ENCODE measurements at regions not wholly inside any gene's neighbourhood (a gene's known extent, or its start where the extent isn't known, plus 50 kb on each side); places are given as distances from the start of the nearest gene placed in this dataset.
A peak's percentile ranks its signal among the peaks of the same experiment; 100 is the strongest.
"Not testable (repeated sequence)": the region's sequence is repeated elsewhere in the genome, so short reads cannot be mapped to it uniquely, and the experiment has no call there.

DNA sequence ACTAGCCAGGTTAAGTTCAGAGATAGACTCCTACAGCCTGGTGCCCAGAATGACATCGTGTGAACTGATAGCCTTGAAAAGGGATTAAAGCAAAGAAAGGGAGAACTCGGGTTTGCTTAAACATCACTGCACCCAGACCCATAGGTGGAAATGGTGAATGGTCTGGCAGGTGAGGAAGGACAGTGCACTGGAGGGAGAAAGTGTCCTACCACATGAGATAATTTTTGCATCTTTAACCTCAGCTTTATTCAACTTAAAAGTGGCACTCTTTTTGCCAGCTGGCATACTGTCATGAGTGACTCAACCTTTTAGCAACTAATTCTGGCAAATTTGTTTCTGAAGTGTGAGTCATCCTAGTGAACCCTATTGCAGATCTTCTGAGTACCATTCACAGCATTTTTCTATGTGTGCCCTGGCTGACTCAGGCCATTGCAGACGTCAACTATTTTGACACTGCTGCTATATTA is 53.0 kb upstream of the DAPP1 start:
- peak; percentile 94 for DNase-seq (ENCODE audit: low spot score)

DNA sequence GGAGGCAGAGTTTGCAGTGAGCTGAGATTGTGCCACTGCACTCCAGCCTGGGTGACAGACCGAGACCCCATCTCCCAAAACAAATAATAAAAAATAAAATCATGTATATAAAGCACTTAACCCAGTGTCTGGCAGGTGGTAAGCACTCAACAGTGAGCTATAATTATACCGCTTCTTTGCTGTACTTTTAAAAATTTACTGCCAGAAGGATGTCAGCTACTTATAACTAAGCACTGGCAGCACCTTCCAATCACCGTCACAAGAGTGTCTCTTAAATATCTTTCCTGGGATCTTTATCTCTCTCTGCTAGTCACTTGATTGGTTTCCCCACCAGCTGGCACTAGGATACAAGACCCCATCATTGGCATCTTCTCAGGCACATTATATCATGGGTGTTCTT is 53.9 kb upstream of the DAPP1 start:
- DNase-seq (ENCODE audit: low spot score): no peak

DNA sequence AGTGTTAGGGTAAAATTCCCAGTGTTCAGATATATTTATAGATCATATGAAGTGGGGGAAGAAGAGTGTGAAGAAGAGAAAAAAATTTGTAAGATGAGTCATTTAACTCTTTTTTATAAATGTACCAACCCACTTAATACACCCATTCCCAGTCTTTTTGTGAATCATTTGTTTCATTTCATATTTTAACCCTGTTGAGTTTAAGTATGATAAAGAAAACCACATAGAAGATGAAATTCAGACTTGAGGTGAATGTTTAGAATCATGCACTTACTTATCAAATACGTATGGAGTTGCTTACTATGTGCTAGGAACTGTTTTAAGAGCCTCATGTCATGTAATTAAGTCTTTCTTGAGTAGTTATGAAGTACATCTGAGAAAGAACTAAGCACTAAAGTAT is 56.6 kb upstream of the DAPP1 start:
- no peak for DNase-seq (ENCODE audit: low spot score)

DNA sequence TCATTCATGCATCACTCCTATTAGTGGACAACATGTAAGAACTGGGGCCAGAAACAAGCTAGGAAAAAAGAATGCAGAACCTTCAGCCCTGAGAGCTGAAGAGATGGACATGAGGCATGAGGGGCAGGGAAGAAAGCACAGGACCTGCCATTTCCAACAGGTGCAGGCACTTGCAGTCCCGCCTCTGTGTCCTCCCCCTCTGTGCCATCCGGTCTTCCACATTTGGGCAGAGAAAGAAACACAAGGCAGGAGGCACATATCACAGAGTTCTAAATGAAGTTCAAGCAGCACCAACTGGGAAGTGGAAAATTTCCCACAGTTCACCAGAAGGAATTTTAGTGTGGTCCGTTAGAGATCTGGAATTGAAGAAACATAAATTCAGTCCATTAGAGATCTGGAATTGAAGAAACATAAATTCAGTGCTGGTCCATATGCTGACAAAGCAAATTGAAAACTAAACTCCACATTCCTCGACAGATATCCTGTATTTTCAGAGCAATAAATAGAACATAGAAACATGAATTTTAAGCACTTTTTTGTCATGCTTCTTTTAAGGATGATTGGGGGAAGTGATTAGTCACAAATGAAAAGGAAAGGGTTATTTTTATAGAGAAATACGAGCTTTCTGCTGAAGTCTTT is 57.2 kb upstream of the DAPP1 start:
- DNase-seq (ENCODE audit: low spot score): no peak

DNA sequence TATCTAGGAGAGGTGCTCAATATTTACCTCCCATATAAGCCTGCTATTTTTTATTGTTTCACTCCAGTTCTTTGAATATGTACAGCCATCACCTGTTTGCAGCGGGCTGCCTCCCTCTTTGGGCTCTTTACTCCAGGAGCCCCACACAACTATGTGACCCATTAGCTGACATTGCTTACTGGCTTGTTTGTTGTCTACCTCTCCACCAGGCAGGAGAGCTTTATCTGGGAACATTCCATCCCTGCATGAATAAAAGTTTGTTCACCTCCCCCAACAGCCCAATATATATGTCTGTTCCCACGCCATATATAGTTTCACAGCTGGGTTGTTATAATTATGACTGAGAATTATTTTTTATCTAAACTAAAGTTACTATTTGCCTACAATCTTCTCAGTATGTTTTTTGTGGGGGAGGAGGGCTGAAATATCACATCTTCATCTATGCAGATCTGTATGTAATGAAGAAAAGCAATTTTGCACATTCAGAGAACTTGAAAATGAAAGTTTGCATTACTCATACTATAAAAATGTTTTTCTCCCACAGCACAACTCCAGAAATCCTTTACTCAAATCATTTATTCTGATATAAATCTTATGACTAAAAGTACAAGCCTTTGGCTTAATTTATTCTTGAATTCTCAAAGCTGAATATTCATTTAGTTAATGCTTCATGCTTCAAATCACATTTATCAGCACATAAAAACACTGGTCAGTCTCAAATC is 61.2 kb upstream of the DAPP1 start:
- peak; percentile 55 for DNase-seq (ENCODE audit: low spot score)

DNA sequence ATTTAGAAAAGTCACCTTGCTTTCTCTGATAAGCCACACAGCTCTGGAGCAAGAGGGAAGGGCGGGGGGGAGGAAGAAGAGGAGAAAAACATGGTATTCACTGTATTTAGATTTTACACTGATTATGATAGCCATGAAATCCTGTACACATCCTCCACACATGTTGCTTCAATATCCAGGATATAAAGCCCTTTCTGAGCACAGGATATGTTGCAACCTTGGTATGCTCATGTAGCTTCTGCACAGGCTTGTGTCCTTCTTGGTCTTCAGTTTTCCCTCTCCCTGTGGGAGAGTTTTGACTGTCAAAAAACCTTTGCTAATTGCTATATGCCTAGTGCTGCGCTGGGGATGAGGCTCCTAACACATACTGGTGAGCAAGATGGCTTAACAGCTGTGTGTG is 61.9 kb upstream of the DAPP1 start:
- no peak for DNase-seq (ENCODE audit: low spot score)

DNA sequence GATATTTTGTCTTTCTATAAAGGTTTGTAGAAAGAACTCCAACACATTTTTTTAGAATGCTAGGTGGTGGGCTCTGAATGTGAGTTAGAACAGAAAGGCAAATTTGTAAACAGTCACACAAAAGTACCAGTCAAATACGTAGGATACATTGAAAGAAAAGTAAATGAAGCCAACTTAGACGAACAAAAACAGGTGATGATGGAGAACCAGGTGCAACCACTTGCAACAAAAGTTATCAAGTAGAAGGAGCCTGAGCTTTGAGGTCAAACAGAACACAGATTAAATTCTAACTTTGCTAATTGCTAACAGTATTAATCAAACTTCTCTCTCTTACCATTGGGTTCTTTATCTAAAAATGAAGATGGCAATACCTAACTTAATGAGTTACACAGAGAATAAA is 62.7 kb upstream of the DAPP1 start:
- DNase-seq (ENCODE audit: low spot score): no peak

DNA sequence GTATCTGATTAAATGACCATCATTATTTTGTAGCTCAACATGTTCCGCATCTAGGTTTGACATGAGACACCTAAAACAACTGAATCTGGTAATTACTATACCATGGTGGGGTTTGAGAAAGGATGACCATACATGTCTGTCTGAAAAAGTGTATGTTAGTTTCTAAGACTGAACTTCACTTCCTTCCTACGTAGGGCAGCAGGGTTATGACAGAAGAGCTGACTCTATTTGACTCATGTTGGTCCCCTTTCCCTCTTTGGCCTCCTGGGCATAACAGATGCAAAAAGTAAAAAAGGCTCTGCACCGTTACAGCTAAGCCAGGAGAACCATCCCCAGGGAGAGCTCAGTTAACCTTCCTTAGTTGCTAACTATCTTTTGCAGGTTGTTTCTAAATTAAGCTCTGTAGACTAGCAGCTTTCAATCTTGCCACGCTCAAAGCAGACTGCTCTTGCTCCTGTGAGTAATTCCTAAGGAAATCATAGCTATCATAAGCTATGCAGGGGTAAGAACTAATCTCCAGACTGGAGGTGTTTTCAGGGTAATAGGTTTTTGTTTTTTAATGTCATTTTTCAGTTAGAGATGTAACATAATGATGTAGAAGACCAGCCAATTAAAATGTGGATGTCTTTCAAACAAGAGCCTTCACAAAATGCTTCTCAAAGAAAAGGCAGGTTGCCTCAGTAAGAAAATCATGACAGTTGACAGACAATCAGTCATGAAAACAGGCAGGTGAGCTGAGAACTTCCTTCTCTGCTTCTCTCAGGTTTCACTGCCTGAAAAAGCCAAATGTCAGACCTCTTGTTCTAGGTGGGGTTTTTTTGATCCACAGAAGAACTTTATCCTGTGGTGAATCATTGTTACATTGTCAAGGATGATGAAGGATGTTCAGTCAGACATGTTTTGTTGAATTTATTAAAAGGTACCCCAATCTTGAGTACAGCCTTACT is 66.9 kb upstream of the DAPP1 start:
- DNase-seq (ENCODE audit: low spot score): no peak

DNA sequence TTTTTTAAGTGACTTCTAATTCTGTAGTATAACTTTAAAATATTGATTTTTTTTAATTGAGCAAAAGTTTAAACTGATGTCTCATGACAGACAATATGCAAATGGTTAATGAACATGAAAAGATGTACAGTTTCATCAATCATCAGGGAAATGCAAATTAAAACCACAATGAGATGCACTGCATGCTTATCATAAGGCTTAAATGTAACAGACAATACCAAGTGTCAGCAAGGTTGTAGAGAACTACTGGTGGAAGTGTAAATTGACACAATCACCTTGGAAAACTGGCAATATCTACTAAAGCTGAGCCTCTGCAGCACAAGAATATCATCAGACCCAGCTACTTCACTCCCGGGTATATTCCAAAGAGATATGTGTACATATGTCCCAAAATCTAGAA is 70.2 kb upstream of the DAPP1 start:
- DNase-seq (ENCODE audit: low spot score): no peak

DNA sequence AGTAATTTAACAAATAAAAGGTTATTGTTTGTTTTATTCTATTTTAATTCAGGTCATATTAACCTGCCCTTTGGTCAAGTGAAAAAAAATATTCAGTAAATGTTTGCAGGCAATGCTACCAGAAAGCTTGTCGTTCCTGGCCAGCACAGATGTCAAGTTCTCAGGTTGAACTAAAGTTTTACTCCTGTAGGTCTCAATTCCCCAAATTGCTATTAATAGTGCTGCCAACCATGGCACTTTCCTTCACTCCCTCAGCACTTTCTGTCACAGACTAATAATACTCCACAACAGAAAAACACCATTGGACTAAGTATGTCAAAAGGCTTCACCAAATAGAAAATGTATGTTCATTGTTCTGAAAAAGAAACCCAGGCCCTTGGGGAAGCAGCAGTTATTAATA is 79.2 kb upstream of the C4orf54 start:
- no peak for DNase-seq (ENCODE audit: low spot score)

DNA sequence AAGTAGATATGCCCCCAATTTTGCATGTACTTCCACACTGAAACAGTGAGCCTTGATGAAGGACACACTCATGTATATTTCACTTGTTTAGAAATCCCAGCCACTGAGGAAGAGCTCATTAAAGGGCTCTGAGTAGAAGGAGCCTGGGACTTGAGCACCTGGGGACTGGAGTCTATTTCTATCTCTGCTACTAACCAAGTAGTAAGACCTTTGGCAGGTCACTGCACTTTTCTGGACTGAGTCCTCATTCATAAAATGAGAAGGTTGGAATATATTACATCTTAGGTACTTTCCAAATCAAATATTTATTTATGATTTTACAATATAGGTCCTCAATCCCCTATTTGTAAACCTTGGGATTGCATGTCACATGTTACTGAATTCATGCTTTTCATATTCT is 78.2 kb upstream of the C4orf54 start:
- no peak for DNase-seq (ENCODE audit: low spot score)

DNA sequence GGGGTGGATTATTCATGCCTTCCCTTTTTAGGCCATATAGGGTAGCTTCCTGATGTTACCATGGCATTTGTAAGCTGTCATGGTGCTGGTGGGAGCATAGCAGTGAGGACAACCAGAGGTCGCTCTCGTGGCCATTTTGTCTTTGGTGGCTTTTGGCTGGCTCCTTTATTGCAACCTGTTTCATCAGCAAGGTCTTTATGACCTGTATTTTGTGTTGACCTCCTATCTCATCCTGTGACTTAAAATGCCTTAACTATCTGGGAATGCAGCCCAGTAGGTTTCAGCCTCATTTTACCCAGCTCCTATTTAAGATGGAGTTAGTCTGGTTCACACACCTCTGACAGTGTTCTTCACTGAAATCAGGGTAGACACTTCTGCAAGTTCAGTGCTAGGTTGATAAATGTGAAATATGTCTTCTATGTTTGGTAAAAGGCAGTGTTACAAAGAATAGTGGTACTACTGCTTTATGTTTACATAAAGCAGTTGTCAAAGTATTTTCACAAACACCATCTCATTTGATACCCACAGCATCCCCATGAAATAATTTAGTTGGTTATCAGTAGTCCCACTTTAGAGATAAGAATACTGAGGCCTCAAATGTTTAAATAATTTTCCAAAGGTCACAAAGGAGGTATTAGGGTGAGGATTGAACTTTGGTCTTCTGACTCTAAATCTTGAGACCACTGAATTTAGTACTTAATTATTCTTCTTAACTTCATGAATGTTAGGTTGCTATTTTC is 77.1 kb upstream of the C4orf54 start:
- no peak for DNase-seq (ENCODE audit: low spot score)

DNA sequence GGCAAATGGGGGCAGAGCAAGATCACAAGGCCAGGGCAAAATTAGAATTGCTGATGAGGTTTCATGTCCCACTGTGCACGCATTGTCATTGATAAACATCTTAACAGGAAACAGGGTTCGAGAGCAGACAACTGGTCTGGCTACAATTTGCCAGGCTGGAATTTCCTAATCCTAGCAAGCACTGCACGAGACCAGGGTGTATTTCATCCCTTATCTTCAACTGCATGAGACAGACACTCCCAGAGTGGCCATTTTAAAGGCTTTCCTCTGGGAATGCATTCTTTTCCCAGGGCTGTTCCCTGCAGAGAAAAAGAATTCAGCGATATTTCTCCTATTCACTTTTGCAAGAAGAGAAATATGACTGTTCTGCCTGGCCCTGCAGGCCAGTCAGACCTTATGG is 75.8 kb upstream of the C4orf54 start:
- not testable (repeated sequence) for DNase-seq (ENCODE audit: low spot score)

DNA sequence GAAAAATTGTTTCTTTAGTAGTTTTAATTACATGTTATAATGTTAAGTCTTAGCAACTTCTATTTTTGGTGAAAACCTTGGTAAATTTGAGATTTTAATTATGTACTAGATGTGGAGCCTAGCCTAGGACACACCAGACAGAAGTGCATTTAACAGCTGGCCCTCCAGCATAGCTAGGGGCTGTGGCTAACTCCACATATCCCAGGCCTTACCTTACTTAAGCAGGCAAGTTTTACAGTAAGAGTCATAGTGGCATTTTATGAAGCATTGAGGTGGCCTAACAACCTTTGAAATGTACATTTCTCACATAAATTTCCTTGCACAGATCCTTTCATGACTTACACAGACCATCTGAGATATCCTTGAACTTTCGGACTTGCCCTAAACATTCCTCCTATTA is 71.6 kb upstream of the C4orf54 start:
- no peak for DNase-seq (ENCODE audit: low spot score)

DNA sequence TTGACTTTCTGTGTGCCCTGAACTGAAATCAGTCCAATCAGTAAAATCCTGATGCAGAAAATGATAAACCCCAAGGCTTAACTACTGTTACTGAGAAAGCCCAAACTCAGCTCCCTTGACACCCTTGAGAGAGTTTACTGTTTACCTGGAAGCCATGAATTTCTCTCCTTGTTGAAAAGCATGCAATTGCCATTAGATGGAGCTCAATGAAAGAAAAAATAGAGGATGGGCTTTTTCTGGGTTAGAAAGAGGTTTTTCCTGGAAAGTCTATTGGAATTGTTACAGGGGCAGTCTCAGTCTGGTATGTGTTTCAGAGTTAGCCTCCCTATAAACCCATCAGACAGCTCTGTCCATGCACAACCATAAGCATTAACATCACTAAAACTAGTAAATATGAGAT is 66.4 kb upstream of the C4orf54 start:
- DNase-seq (ENCODE audit: low spot score): peak; percentile 16

DNA sequence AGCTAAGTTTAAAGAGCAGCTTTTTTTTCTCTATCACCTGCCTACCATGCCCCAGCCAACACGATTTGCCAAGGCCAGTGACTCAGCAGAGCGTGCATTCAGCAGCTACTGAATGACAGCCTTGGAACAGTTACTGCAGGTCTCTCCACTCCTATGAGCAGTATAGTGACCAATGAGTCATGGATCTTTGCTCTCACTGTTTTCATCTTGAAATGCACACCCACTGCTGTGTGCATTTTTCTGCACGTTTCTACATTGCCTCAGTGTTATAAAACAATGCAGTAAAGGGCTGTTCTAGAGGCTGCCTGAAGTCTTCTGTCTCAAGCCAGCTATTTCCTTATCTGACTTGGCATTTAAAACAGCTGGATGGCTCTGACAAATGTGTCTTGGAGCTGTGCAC is 66.0 kb upstream of the C4orf54 start:
- peak; percentile 82 for DNase-seq (ENCODE audit: low spot score)

DNA sequence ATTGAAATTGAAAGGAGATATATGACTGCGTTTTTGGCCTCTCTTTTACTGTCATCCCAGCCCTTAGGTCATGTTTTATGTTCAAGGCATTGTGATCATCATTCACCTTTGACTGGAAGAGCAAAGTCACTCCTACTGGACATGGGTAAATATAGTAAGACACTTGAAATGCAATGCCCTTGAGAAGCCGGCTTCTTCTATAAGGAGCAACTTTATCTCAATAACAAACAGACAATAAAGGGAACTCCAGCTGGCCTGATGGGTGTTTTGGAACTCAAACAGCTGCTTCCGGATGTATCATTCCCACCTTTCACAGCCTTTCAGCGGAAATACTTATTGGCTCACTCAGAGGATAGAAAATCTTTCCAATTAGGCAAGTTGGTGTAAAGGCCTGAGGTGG is 65.1 kb upstream of the C4orf54 start:
- no peak for DNase-seq (ENCODE audit: low spot score)

DNA sequence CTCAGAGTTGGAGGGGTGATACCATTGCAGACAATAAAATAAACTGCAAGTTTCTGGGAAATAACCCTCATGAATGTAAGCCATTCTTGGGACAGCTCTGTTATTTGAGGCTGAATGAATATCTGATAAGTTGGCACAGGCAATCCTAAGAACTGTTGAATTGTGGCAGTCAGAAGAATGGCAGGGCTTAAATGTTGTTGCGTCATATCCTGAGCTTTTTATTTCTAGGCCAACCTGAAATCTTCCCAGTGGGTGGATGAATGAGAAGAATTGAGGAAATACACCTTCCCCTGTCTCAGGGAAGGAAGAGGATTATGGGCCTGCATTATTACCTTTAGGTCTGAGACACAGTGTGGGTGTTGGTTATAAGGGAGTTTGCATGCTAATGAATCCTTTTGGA is 64.4 kb upstream of the C4orf54 start:
- DNase-seq (ENCODE audit: low spot score): no peak

DNA sequence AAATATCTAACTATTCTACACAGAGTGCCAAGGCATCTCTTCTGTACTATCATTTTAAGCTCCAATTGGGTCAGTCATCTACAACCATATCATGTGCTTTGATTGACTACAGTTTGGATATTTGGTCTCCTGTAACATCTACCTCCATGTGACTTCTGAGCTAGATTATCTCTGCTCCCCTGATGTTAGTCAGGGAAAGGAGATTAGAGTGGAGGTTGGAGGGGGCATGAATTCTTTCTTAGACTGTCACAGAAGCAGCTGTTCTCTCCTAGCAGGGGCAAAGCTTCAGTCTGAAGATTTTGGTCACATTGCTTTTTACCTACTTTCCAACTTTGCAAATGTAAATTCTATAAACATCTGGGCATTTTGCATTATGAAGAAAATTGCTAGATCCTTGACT is 62.6 kb upstream of the C4orf54 start:
- no peak for DNase-seq (ENCODE audit: low spot score)

DNA sequence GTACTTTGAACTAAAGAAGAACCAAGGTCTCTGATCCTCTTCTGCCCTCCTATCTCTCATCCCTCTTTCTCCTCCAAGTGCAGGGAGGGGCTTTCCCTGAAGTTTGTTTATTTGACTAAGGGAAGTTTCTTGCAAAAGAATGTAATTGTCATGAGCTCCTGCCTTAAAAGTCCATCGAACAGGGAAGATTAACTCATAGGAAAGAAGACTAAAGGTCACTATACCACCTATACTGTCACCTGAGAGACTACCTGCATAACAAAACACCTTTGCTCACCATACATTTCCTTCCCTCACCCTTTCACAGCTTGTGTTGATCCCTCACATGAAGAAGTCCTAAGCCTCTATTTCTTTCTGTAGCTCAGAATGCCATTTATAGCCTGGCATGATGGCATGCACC is 59.4 kb upstream of the C4orf54 start:
- no peak for DNase-seq (ENCODE audit: low spot score)

DNA sequence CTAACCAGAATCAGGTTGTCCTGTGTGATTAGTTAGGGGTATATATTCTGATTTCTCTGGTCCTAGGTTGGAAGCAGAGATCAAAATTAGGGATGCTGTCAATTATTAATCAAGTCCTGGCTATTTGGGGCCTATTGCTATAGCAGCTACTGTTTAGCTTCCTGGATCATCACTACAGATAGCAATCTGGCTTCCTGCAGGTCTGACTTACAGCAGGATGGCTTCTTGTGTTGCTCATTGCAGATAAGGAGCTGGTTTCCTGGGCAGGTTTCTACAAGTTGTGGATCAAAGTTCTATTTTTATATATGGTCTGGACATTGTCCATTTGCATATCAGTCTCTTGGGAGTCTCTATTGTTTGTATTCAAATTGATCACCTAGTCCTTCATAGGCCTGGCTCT is 57.7 kb upstream of the C4orf54 start:
- no peak for DNase-seq (ENCODE audit: low spot score)

DNA sequence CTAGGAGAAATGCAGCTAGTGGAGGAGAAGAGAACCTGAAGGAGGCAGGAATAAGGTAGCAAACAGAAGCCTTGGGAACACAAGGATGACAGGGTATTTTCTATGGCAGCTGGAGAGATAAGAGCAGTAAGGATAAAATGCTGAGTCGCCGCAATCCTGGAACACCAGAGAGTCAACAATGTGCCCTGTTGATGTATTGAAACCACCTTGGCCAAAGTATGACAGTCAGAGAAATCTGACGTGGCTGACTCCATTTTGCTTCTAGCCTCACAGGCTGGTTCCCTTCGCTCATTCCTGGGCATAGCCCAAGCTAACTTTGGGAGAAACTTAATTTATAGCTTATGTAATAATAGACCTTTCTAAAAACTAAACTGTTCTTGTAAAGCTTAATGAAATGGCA is 56.6 kb upstream of the C4orf54 start:
- no peak for DNase-seq (ENCODE audit: low spot score)

Data from A172 (cell line).